ENCODE measurements at regions not wholly inside any gene's neighbourhood (a gene's known extent, or its start where the extent isn't known, plus 50 kb on each side); places are given as distances from the start of the nearest gene placed in this dataset.
A peak's percentile ranks its signal among the peaks of the same experiment; 100 is the strongest.

GRCh38 chr18:11237484-11237883 is 88.1 kb upstream of the PIEZO2 start:
- H4K20me1 ChIP-seq (ENCODE audit: insufficient read depth) = no peaks in the 10 kb centered on the region
- TF ChIP-seq EZH2 (IDR thresholded peaks at IDR 0.05; ENCODE audit: insufficient read depth, poor library complexity, severe bottlenecking) (no peak), EZH2phosphoT487 (IDR thresholded peaks at IDR 0.05; ENCODE audit: insufficient read depth, low read depth) (no peak)
- no peaks in the 10 kb centered on the region for H3K36me3 ChIP-seq (ENCODE audit: low read depth)
- WGBS, 2 experiments (ENCODE audit: low coverage in 1 of 2, low lambda C conversion rate in 2 of 2, missing lambda C conversion rate in 2 of 2) = 70 to 89% methylated on average over 2 of the region's 2 CpGs
- H3K4me2 ChIP-seq (ENCODE audit: unreplicated experiment) = no peak overlapping the region
- in situ Hi-C loops (cut with MboI) = no loop called here
- no peaks in the 10 kb centered on the region for H3K79me2 ChIP-seq (ENCODE audit: insufficient read depth)
- H3K9me2 ChIP-seq (ENCODE audit: insufficient read depth) = no peaks in the 10 kb centered on the region
- no peak overlapping the region for H2AFZ ChIP-seq
- H3K9ac ChIP-seq = no peak overlapping the region
- H3K9me3 ChIP-seq (ENCODE audit: low read depth) = no peaks in the 10 kb centered on the region
- no peak for DNase-seq
- no peaks in the 10 kb centered on the region for H3F3A ChIP-seq (ENCODE audit: insufficient read depth)
- no peak overlapping the region for H3K4me3 ChIP-seq
- H3K4me1 ChIP-seq (ENCODE audit: insufficient read depth) = no peaks in the 10 kb centered on the region
- no peak overlapping the region for H3K27ac ChIP-seq
- H3K27me3 ChIP-seq (replicated peaks; ENCODE audit: insufficient read depth) = no peaks in the 10 kb centered on the region

DNA sequence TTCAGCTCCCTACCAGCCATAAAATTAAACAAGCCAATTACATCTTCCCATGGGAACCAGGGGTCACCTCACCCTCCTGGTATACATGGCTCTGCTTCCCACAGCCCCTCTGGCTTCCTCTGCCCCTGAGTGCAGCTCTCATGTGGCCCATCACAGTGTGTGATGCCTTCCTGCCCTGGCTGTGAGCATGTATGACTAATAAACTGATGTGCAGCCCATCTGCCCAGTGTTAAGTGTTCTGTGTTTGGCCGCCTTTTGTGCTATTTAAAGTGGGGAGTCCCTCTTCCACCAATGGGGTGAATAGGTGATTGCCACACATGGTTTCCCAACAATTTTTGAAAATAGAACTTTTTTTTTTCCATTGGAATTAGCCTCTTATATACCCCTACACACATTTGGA is 87.7 kb upstream of the PIEZO2 start:
- no peaks in the 10 kb centered on the region for H3K4me1 ChIP-seq (ENCODE audit: insufficient read depth)
- no peak overlapping the region for H3K4me3 ChIP-seq
- no peaks in the 10 kb centered on the region for H3K9me2 ChIP-seq (ENCODE audit: insufficient read depth)
- H3K27me3 ChIP-seq (replicated peaks; ENCODE audit: insufficient read depth) = no peaks in the 10 kb centered on the region
- no peak for DNase-seq
- no peaks in the 10 kb centered on the region for H4K20me1 ChIP-seq (ENCODE audit: insufficient read depth)
- no peak for TF ChIP-seq EZH2phosphoT487 (IDR thresholded peaks at IDR 0.05; ENCODE audit: insufficient read depth, low read depth)
- TF ChIP-seq EZH2 (IDR thresholded peaks at IDR 0.05; ENCODE audit: insufficient read depth, poor library complexity, severe bottlenecking) = no peak
- H3K9me3 ChIP-seq (ENCODE audit: low read depth) = no peaks in the 10 kb centered on the region
- 84 to 89% methylated on average over 1 of the region's 1 CpG for WGBS, 2 experiments (ENCODE audit: low coverage in 1 of 2, low lambda C conversion rate in 2 of 2, missing lambda C conversion rate in 2 of 2)
- H3K4me2 ChIP-seq (ENCODE audit: unreplicated experiment) = no peak overlapping the region
- H3K79me2 ChIP-seq (ENCODE audit: insufficient read depth) = no peaks in the 10 kb centered on the region
- no peaks in the 10 kb centered on the region for H3K36me3 ChIP-seq (ENCODE audit: low read depth)
- no peak overlapping the region for H3K27ac ChIP-seq
- in situ Hi-C loops (cut with MboI) = no loop called here
- H3K9ac ChIP-seq = no peak overlapping the region
- H2AFZ ChIP-seq = no peak overlapping the region
- H3F3A ChIP-seq (ENCODE audit: insufficient read depth) = no peaks in the 10 kb centered on the region

GRCh38 chr18:11224153-11224552 is 74.8 kb upstream of the PIEZO2 start:
- Histone ChIP-seq H3K9me2 (ENCODE audit: insufficient read depth) (no peaks in the 10 kb centered on the region), H3K27me3 (replicated peaks; ENCODE audit: insufficient read depth) (no peaks in the 10 kb centered on the region; the same call in 1 of the 2 replicates), H4K20me1 (ENCODE audit: insufficient read depth) (no peaks in the 10 kb centered on the region), H3K4me2 (ENCODE audit: unreplicated experiment) (no peak overlapping the region), H3K27ac (no peak overlapping the region), H3K79me2 (ENCODE audit: insufficient read depth) (no peaks in the 10 kb centered on the region), H3K36me3 (ENCODE audit: low read depth) (no peaks in the 10 kb centered on the region), H3K9me3 (ENCODE audit: low read depth) (no peaks in the 10 kb centered on the region), H2AFZ (no peak overlapping the region), H3F3A (ENCODE audit: insufficient read depth) (no peaks in the 10 kb centered on the region), H3K9ac (no peak overlapping the region), H3K4me3 (no peak overlapping the region), H3K4me1 (ENCODE audit: insufficient read depth) (0 out of 2 replicates have a peak, but pooled peaks cover 5% of the 10 kb centered on the region)
- WGBS, 2 experiments (ENCODE audit: low coverage in 1 of 2, low lambda C conversion rate in 2 of 2, missing lambda C conversion rate in 2 of 2) = 31 to 41% methylated on average over 7 of the region's 7 CpGs
- in situ Hi-C loops (cut with MboI) = no loop called here
- no peak for DNase-seq
- TF ChIP-seq EZH2 (IDR thresholded peaks at IDR 0.05; ENCODE audit: insufficient read depth, poor library complexity, severe bottlenecking) = no peak
- TF ChIP-seq EZH2phosphoT487 (IDR thresholded peaks at IDR 0.05; ENCODE audit: insufficient read depth, low read depth) = no peak

- Histone ChIP-seq H3K79me2 (ENCODE audit: insufficient read depth) (no peaks in the 10 kb centered on the region), H3K27ac (no peak overlapping the region), H3K27me3 (replicated peaks; ENCODE audit: insufficient read depth) (no peaks in the 10 kb centered on the region; the same call in 1 of the 2 replicates), H3K9ac (no peak overlapping the region), H4K20me1 (ENCODE audit: insufficient read depth) (no peaks in the 10 kb centered on the region), H3K36me3 (ENCODE audit: low read depth) (no peaks in the 10 kb centered on the region), H2AFZ (peak overlapping the region; percentile 28; the same call in 1 of the 2 replicates), H3F3A (ENCODE audit: insufficient read depth) (no peaks in the 10 kb centered on the region), H3K4me2 (ENCODE audit: unreplicated experiment) (no peak overlapping the region), H3K4me1 (ENCODE audit: insufficient read depth) (0 out of 2 replicates have a peak, but pooled peaks cover 5% of the 10 kb centered on the region), H3K4me3 (no peak overlapping the region), H3K9me3 (ENCODE audit: low read depth) (no peaks in the 10 kb centered on the region), H3K9me2 (ENCODE audit: insufficient read depth) (no peaks in the 10 kb centered on the region)
- 15 to 22% methylated on average over 1 of the region's 1 CpG for WGBS, 2 experiments (ENCODE audit: low coverage in 1 of 2, low lambda C conversion rate in 2 of 2, missing lambda C conversion rate in 2 of 2)
- no peak for TF ChIP-seq EZH2 (IDR thresholded peaks at IDR 0.05; ENCODE audit: insufficient read depth, poor library complexity, severe bottlenecking)
- TF ChIP-seq EZH2phosphoT487 (IDR thresholded peaks at IDR 0.05; ENCODE audit: insufficient read depth, low read depth) = no peak
- in situ Hi-C loops (cut with MboI) = no loop called here
- no peak for DNase-seq
Measured at GRCh38 chr18:11219571-11219970, 70.2 kb upstream of the PIEZO2 start.

- Histone ChIP-seq H3K9me3 (ENCODE audit: low read depth) (no peaks in the 10 kb centered on the region), H3K9me2 (ENCODE audit: insufficient read depth) (no peaks in the 10 kb centered on the region), H3K27ac (no peak overlapping the region), H3K4me2 (ENCODE audit: unreplicated experiment) (no peak overlapping the region), H4K20me1 (ENCODE audit: insufficient read depth) (no peaks in the 10 kb centered on the region), H3K79me2 (ENCODE audit: insufficient read depth) (no peaks in the 10 kb centered on the region), H2AFZ (no peak overlapping the region), H3K36me3 (ENCODE audit: low read depth) (no peaks in the 10 kb centered on the region), H3F3A (ENCODE audit: insufficient read depth) (no peaks in the 10 kb centered on the region), H3K9ac (no peak overlapping the region), H3K27me3 (replicated peaks; ENCODE audit: insufficient read depth) (peaks cover 15% of the 10 kb centered on the region; the same call in 1 of the 2 replicates), H3K4me3 (no peak overlapping the region), H3K4me1 (ENCODE audit: insufficient read depth) (0 out of 2 replicates have a peak, but pooled peaks cover 5% of the 10 kb centered on the region)
- WGBS, 2 experiments (ENCODE audit: low coverage in 1 of 2, low lambda C conversion rate in 2 of 2, missing lambda C conversion rate in 2 of 2) = 44 to 47% methylated on average over 4 of the region's 4 CpGs
- no peak for DNase-seq
- TF ChIP-seq EZH2phosphoT487 (IDR thresholded peaks at IDR 0.05; ENCODE audit: insufficient read depth, low read depth) (no peak), EZH2 (IDR thresholded peaks at IDR 0.05; ENCODE audit: insufficient read depth, poor library complexity, severe bottlenecking) (no peak)
- in situ Hi-C loops (cut with MboI) = no loop called here
Measured at GRCh38 chr18:11215216-11215615, 65.8 kb upstream of the PIEZO2 start.

Measured in GM23248 (cell line).